Heart right ventricle (tissue), 16 donors: ENCODE measurements at regions not wholly inside any gene's neighbourhood (a gene's known extent, or its start where the extent isn't known, plus 50 kb on each side); places are given as distances from the start of the nearest gene placed in this dataset.

Experiments used
- ATAC-seq, 8 donors: fragments of 200-7000 bp; cut with Tn5 transposase; one replicate each; pipeline ENCODE4 v1.9.1; 2020; ENCODE audit warnings: mild to moderate bottlenecking in 8 of 8, moderate library complexity in 8 of 8, moderate number of reproducible peaks in 1 of 8
- DNase-seq, 2 donors: peaks; one replicate each; pipeline ENCODE4 v3.0.0-alpha.2; 2020
- H3K27ac ChIP-seq, 10 donors: fragments of 200-600 bp; sonication (generic) in 2 of 10; one replicate each; pipeline versions ENCODE4 v1.5.0 to v1.8.0; 2020 to 2022; ENCODE audit warnings: mild to moderate bottlenecking in 3 of 10
- H3K27me3 ChIP-seq, 7 donors: fragments of 200-600 bp; one replicate each; pipeline ENCODE4 v1.8.0; 2021 to 2022; ENCODE audit warnings: mild to moderate bottlenecking in 2 of 7
- H3K36me3 ChIP-seq, 9 donors: fragments of 200-600 bp; sonication (generic) in 1 of 9; one replicate each; pipeline versions ENCODE4 v1.5.0 to v1.8.0; 2020 to 2022; ENCODE audit warnings: mild to moderate bottlenecking in 2 of 9
- H3K4me1 ChIP-seq, 9 donors: fragments of 200-600 bp; sonication (generic) in 1 of 9; one replicate each; pipeline versions ENCODE4 v1.5.0 to v1.8.0; 2020 to 2022; ENCODE audit warnings: mild to moderate bottlenecking in 4 of 9
- H3K4me3 ChIP-seq, 10 donors: fragments of 200-600 bp; sonication (generic) in 2 of 10; one replicate each; pipeline versions ENCODE4 v1.5.0 to v1.8.0; 2020 to 2022; ENCODE audit warnings: mild to moderate bottlenecking in 7 of 10, moderate library complexity in 2 of 10
- H3K9me3 ChIP-seq, 11 donors: fragments of 200-600 bp in 10 of 11; sonication (generic) in 2 of 11; one replicate each; pipeline versions ENCODE4 v1.5.0 to v1.8.0; 2013 to 2022; ENCODE audit warnings: mild to moderate bottlenecking in 2 of 11, control low read depth in 1 of 11, moderate library complexity in 1 of 11
- CTCF ChIP-seq, 9 donors: fragments of 200-600 bp; sonication (generic) in 2 of 9; IDR thresholded peaks; one replicate each; pipeline versions ENCODE4 v1.5.0 to v1.8.0; 2021 to 2022; ENCODE audit warnings: antibody characterized with exemption in 9 of 9, mild to moderate bottlenecking in 5 of 9, moderate library complexity in 1 of 9
- WGBS, 2 donors: extraction: QIAGEN DNeasy Blood & Tissue Kit; methylation state at CpG; one replicate each; pipeline ENCODE4 v1.1.7; 2013; ENCODE audit warnings: inconsistent platforms in 1 of 2; 5-methylcytosine and 5-hydroxymethylcytosine counted together
- intact Hi-C, 10 donors: fragments of 100-400 bp; cut with DNase I; formaldehyde crosslinking; loops; one replicate each; pipeline versions ENCODE4 v1.11.1 to v1.14.2; 2022
- donor health status: Arrhythmogenic right ventricular cardiomyopathy.
- donor health status: ischemic (EF 13 %, LVEDD 7.1; RV severe dilation, severe dysfunction).
- donor health status: healthy with polysubstance abuse.
- donor health status: DM: no; HTN: yes; CAD: no.
- donor health status: DM: no; HTN: no; CAD: no.
- donor health status: ischemic (EF 25% LVEDD 6.9; RV normal size, moderate dysfunction).
- donor health status: ischemic (EF 25% LVEDD 5.7; RV mildly dilated, moderate dysfunction).
- donor health status: healthy.
- donor health status: DM: yes; HTN: yes; CAD: no.
- donor health status: Ischemic cardiomyopathy.
- donor health status: ischemic (EF 35%, LVEDD 5.7; RV mildly dilated, moderate dysfunction).
- donor health status: nonischemic (EF 11% LVEDD 7.7; RV severe dilation, severe dysfunction).
- donor health status: DM: yes; HTN: yes; CAD: no.
- donor health status: PGD.
- donor health status: ischemic (EF 29% LVEDD 5.4; RV normal size, mild dysfunction).
- donor health status: nonischemic (EF 23%, LVEDD 6.1; RV moderate dilation, normal function).

- no peak for ATAC-seq
- DNase-seq = no peak
- Histone ChIP-seq H3K4me3 (no peak overlapping the region), H3K27ac (no peak overlapping the region), H3K9me3 (no peaks in the 10 kb centered on the region), H3K4me1 (no peaks in the 10 kb centered on the region), H3K36me3 (no peaks in the 10 kb centered on the region), H3K27me3 (no peaks in the 10 kb centered on the region)
- WGBS, 2 donors = 70 to 76% methylated on average over 2 of the region's 2 CpGs
- no peak for TF ChIP-seq CTCF (IDR thresholded peaks at IDR 0.05)
- intact Hi-C loops = no loop called here
These were observed 142.2 kb upstream of the PRLR start for GRCh38 chr5:35372482-35372881.

- Histone ChIP-seq H3K27me3 (no peaks in the 10 kb centered on the region), H3K36me3 (no peaks in the 10 kb centered on the region), H3K27ac (no peak overlapping the region), H3K4me1 (no peaks in the 10 kb centered on the region), H3K4me3 (no peak overlapping the region), H3K9me3 (no peaks in the 10 kb centered on the region)
- WGBS, 2 donors = 65 to 72% methylated on average over 1 of the region's 1 CpG
- no peak for ATAC-seq
- intact Hi-C loops = no loop called here
- DNase-seq = no peak
- TF ChIP-seq CTCF (IDR thresholded peaks at IDR 0.05) = no peak
These were observed 141.7 kb upstream of the PRLR start for GRCh38 chr5:35371951-35372426.

GRCh38 chr5:35370871-35371270, 140.6 kb upstream of the PRLR start:
- Histone ChIP-seq H3K4me1 (no peaks in the 10 kb centered on the region), H3K36me3 (no peaks in the 10 kb centered on the region), H3K27me3 (no peaks in the 10 kb centered on the region), H3K4me3 (no peak overlapping the region), H3K27ac (no peak overlapping the region), H3K9me3 (no peaks in the 10 kb centered on the region)
- DNase-seq (no peak), ATAC-seq (no peak)
- no peak for TF ChIP-seq CTCF (IDR thresholded peaks at IDR 0.05)
- 12 to 26% methylated on average over 2 of the region's 2 CpGs for WGBS, 2 donors
- intact Hi-C loops = no loop called here

- Histone ChIP-seq H3K4me1 (no peaks in the 10 kb centered on the region), H3K27ac (no peak overlapping the region), H3K4me3 (no peak overlapping the region), H3K36me3 (no peaks in the 10 kb centered on the region), H3K9me3 (no peaks in the 10 kb centered on the region), H3K27me3 (no peaks in the 10 kb centered on the region)
- ATAC-seq = no peak
- intact Hi-C loops = no loop called here
- no peak for DNase-seq
- TF ChIP-seq CTCF (IDR thresholded peaks at IDR 0.05) = no peak
- WGBS, 2 donors = 58 to 72% methylated on average over 7 of the region's 7 CpGs
These were observed 139.9 kb upstream of the PRLR start for GRCh38 chr5:35369965-35370790.
